Fibroblast of the aortic adventitia (primary cell): ENCODE measurements at regions not wholly inside any gene's neighbourhood (a gene's known extent, or its start where the extent isn't known, plus 50 kb on each side); places are given as distances from the start of the nearest gene placed in this dataset.
"Not testable (repeated sequence)": the region's sequence is repeated elsewhere in the genome, so short reads cannot be mapped to it uniquely, and the experiment has no call there.

ENCODE experiments used
- DNase-seq: peaks from one replicate; pipeline ENCODE4 v3.0.0-alpha.2; 2010; ENCODE audit warnings: low read depth
- H3K4me3 ChIP-seq: 2 replicates; pipeline ENCODE4 v1.5.1; 2011; ENCODE audit warnings: low read depth, mild to moderate bottlenecking, control low read depth, low read length, moderate library complexity
- TF ChIP-seq, protein P1 (sequence below): IDR thresholded peaks from 2 replicates; pipeline ENCODE4 v1.5.1; 2011; ENCODE audit warnings: mild to moderate bottlenecking, low read length, control low read depth, inconsistent platforms; ENCODE audit not compliant: insufficient read depth

DNA sequence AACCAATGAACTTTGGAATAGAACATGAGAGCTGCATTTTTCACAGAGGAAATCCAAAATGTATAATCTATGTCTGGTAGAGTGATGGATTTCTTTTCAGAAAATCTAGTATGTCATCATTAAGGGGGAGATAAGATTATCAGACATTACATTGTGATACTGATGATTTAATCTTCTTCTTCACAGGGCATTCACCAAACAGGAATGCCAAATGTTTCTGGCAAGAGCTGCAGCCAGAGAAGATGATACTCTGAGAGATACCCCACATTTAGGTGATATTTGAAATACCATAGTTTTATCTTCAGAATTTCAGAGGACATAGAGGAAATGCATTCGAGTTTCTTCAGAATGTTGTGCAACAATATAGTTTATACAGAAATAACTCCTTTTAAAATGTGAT is 1523.7 kb upstream of the ADGRL3 start:
- TF ChIP-seq, protein P1, sequence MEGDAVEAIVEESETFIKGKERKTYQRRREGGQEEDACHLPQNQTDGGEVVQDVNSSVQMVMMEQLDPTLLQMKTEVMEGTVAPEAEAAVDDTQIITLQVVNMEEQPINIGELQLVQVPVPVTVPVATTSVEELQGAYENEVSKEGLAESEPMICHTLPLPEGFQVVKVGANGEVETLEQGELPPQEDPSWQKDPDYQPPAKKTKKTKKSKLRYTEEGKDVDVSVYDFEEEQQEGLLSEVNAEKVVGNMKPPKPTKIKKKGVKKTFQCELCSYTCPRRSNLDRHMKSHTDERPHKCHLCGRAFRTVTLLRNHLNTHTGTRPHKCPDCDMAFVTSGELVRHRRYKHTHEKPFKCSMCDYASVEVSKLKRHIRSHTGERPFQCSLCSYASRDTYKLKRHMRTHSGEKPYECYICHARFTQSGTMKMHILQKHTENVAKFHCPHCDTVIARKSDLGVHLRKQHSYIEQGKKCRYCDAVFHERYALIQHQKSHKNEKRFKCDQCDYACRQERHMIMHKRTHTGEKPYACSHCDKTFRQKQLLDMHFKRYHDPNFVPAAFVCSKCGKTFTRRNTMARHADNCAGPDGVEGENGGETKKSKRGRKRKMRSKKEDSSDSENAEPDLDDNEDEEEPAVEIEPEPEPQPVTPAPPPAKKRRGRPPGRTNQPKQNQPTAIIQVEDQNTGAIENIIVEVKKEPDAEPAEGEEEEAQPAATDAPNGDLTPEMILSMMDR, result no peak
- no peak for DNase-seq
- no peak overlapping the region for H3K4me3 ChIP-seq

DNA sequence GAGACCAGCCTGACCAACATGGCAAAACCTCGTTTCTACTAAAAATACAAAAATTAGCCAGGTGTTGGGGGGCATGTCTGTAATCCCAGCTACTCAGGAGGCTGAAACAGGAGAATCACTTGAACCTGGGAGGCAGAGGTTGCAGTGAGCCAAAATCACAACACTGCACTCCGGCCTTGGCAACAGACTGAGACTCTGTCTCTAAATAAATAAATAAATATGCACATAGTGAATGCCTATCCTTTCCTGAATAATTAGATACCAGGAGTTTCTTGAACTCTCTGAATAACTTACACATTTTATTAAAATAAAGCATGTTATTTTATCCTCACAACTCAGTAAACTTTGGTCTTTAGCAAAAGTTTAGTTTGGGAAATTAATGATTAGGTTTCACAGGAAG is 1523.1 kb upstream of the ADGRL3 start:
- H3K4me3 ChIP-seq, DNase-seq: not testable (repeated sequence)

DNA sequence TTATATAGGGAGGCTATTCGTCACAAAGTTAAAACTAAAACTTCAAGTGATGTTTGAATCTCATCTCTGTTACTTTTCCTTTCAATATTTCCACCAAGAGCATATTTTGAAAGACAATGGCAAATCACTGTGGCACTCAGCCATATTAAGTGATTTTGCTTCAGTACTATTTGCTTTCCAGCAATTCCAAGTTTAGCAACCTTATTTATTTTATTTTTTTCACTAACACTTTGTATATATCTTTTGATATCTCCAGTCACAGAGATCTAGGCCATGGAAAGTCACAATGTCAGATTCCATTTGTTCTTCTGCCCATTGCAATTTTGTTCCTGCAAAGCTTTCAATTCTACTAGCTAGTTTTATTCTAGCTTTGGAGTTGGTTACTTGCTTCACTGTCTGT is 1514.5 kb upstream of the ADGRL3 start:
- TF ChIP-seq, protein P1, result no peak
- H3K4me3 ChIP-seq, result no peak overlapping the region
- no peak for DNase-seq

DNA sequence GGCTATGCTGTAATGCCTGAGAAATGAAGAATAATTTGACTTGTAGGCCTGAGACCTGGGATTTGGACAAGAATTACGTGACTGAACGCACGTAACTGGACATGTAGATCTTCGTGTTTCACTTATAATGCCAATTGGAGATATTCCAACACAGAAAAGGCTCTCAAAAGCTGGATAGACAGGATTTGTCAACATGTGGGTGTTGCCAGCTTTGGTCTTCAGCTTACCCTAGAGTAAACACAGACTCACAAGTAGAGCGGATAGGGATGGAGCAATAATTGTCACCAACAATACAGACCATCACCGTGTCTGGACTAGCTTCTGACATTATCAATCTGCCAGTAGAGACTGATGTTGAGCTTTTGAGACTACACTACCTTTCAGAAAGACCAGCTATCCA is 1511.0 kb upstream of the ADGRL3 start:
- DNase-seq, result no peak
- TF ChIP-seq, protein P1, result no peak
- no peak overlapping the region for H3K4me3 ChIP-seq

DNA sequence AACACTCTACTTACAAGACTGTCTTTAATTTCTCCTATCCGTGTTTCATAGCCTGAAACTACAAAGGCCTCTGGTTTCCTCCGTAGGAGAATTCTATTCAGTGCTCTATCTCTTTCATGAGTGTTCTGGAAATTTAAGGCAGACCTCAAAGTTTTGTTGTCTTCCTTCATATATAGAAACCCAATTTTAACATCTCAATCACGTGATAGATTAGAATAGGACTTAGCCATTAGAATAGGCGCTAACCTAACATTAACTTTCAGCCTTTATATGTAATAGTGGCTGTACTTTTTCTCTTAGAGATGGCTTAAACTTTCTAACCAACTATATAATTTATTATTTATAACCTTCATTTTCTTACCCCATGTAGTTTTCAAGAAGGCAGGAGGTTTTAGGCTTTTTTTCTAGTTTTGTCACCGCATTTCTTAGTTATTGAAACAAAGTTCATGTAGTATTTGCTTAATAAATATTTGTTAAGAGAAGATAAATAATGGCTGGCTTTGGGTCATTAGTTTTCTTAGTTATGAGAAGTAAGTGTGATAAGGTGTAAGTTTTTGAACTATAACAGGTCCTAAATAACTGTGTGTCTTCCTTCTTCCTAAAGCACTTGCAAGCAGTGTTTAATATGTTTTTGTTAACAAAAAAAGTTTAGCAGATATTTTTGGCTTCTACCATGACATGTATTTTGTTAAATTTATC is 1504.6 kb upstream of the ADGRL3 start:
- no peak for DNase-seq
- no peak overlapping the region for H3K4me3 ChIP-seq
- TF ChIP-seq, protein P1, result no peak

DNA sequence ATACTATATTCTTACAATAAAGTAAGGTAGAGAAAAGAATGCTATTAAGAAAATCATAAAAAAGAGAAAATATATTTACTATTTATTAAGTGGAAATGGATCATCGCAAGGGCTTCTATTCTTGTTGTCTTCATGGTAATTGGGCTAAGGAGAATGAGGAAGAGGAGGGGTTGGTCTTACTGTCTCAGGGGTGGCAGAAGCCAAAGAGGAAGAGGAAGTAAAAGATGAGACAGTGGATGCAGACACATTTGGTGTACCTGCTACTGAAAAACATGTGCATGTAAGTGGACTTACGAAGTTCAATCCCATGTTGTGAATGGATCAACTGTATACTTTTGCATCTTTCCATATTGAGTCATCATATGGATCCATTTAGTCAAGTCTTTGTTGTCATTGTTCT is 1502.1 kb upstream of the ADGRL3 start:
- DNase-seq, result no peak
- no peak overlapping the region for H3K4me3 ChIP-seq
- TF ChIP-seq, protein P1, result no peak

DNA sequence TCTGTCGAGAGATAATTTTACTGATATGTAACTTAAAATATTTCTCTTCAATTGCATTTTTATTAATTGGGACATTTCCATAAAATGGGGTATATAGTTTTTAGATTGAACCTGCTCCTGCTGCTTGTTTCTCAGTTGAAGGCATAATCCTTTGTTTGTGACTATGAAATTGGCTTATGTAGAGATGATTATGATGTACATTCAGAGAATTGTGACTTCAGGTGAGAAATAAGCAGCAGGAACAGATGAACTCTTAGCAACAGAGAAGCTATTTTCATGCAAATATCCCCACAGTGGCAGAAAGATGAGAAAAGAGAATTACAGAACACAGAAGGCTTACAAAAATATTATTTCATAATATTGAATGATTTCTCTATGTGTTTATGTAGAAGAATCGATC is 1499.5 kb upstream of the ADGRL3 start:
- TF ChIP-seq, protein P1, result no peak
- no peak for DNase-seq
- no peak overlapping the region for H3K4me3 ChIP-seq
